ENCODE measurements at regions not wholly inside any gene's neighbourhood (a gene's known extent, or its start where the extent isn't known, plus 50 kb on each side); places are given as distances from the start of the nearest gene placed in this dataset.

DNA sequence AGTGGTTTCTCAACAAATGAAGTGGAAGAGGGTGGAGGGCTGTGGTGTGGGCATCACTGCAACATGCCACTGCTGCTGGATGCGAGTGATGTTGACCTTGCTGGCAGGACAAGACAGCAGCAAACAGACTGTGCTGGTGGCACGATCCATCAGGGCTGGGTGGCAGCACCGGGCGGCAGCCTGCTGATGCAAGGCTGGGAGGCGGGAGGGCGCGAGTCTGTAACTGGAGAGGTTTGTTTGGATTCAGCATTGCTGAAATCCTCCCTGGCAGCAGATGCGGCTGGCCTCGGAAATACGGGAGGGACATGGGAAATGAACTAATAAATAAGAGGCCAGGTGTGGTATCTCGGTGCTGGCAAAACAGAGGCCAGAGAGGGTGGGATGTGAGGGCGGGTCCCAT lies 224.2 kb downstream of the ENGASE start:
- TF ChIP-seq, protein P1, sequence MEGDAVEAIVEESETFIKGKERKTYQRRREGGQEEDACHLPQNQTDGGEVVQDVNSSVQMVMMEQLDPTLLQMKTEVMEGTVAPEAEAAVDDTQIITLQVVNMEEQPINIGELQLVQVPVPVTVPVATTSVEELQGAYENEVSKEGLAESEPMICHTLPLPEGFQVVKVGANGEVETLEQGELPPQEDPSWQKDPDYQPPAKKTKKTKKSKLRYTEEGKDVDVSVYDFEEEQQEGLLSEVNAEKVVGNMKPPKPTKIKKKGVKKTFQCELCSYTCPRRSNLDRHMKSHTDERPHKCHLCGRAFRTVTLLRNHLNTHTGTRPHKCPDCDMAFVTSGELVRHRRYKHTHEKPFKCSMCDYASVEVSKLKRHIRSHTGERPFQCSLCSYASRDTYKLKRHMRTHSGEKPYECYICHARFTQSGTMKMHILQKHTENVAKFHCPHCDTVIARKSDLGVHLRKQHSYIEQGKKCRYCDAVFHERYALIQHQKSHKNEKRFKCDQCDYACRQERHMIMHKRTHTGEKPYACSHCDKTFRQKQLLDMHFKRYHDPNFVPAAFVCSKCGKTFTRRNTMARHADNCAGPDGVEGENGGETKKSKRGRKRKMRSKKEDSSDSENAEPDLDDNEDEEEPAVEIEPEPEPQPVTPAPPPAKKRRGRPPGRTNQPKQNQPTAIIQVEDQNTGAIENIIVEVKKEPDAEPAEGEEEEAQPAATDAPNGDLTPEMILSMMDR (optimal IDR thresholded peaks at IDR 0.05 in 1 of 3, IDR thresholded peaks at IDR 0.05 in 1 of 3, conservative IDR thresholded peaks at IDR 0.05 in 1 of 3; ENCODE audit: extremely low read depth in 1 of 3, insufficient read depth in 2 of 3, low read length in 3 of 3), result no peak
- TF ChIP-seq EZH2 (IDR thresholded peaks at IDR 0.05; ENCODE audit: low read length), result no peak

All from keratinocyte (primary cell).